ENCODE measurements at regions not wholly inside any gene's neighbourhood (a gene's known extent, or its start where the extent isn't known, plus 50 kb on each side); places are given as distances from the start of the nearest gene placed in this dataset.

- DNase-seq, result no peak
Measured at GRCh38 chr12:66962290-66962689, 283.4 kb upstream of the GRIP1 start.

- no peak for DNase-seq
Measured at GRCh38 chr12:66963901-66964300, 285.0 kb upstream of the GRIP1 start.

GRCh38 chr12:66964629-66965028 lies 285.8 kb upstream of the GRIP1 start:
- DNase-seq, result no peak

GRCh38 chr12:66965621-66966020 lies 286.7 kb upstream of the GRIP1 start:
- no peak for DNase-seq

- no peak for DNase-seq
Measured at GRCh38 chr12:66971816-66972215, 292.9 kb upstream of the GRIP1 start.

- no peak for DNase-seq
Measured at GRCh38 chr12:66976526-66976925, 292.6 kb upstream of the CAND1 start.

- no peak for DNase-seq
Measured at GRCh38 chr12:66978802-66979201, 290.4 kb upstream of the CAND1 start.

GRCh38 chr12:66979251-66979650 lies 289.9 kb upstream of the CAND1 start:
- no peak for DNase-seq

GRCh38 chr12:66984077-66984476 lies 285.1 kb upstream of the CAND1 start:
- no peak for DNase-seq

- DNase-seq, result no peak
Measured at GRCh38 chr12:66984962-66985361, 284.2 kb upstream of the CAND1 start.

GRCh38 chr12:66999141-66999540 lies 270.0 kb upstream of the CAND1 start:
- no peak for DNase-seq

- no peak for DNase-seq
Measured at GRCh38 chr12:67001251-67001650, 267.9 kb upstream of the CAND1 start.

- DNase-seq, result no peak
Measured at GRCh38 chr12:67002720-67003119, 266.4 kb upstream of the CAND1 start.

- no peak for DNase-seq
Measured at GRCh38 chr12:67006610-67007009, 262.5 kb upstream of the CAND1 start.

- DNase-seq, result no peak
Measured at GRCh38 chr12:67014642-67015041, 254.5 kb upstream of the CAND1 start.

- DNase-seq, result no peak
Measured at GRCh38 chr12:67018105-67018504, 251.1 kb upstream of the CAND1 start.

GRCh38 chr12:67019070-67019469 lies 250.1 kb upstream of the CAND1 start:
- DNase-seq, result peak; percentile 1

- DNase-seq, result peak; percentile 9
Measured at GRCh38 chr12:67025543-67026114, 243.5 kb upstream of the CAND1 start.

GRCh38 chr12:67026487-67027246 lies 242.5 kb upstream of the CAND1 start:
- no peak for DNase-seq

- no peak for DNase-seq
Measured at GRCh38 chr12:67028529-67028928, 240.6 kb upstream of the CAND1 start.

- no peak for DNase-seq
Measured at GRCh38 chr12:67034110-67034879, 234.9 kb upstream of the CAND1 start.

- no peak for DNase-seq
Measured at GRCh38 chr12:67035121-67035520, 234.0 kb upstream of the CAND1 start.

- no peak for DNase-seq
Measured at GRCh38 chr12:67038486-67038885, 230.7 kb upstream of the CAND1 start.

Data from muscle of arm (tissue), 1 donor.